Suppressor macrophage treated with lipopolysaccharide for 4 hours (primary cell): ENCODE measurements at regions not wholly inside any gene's neighbourhood (a gene's known extent, or its start where the extent isn't known, plus 50 kb on each side); places are given as distances from the start of the nearest gene placed in this dataset.
"Not testable (repeated sequence)": the region's sequence is repeated elsewhere in the genome, so short reads cannot be mapped to it uniquely, and the experiment has no call there.

ENCODE experiments used
- DNase-seq: peaks from one replicate; pipeline ENCODE4 v3.0.0-alpha.2; 2020

DNA sequence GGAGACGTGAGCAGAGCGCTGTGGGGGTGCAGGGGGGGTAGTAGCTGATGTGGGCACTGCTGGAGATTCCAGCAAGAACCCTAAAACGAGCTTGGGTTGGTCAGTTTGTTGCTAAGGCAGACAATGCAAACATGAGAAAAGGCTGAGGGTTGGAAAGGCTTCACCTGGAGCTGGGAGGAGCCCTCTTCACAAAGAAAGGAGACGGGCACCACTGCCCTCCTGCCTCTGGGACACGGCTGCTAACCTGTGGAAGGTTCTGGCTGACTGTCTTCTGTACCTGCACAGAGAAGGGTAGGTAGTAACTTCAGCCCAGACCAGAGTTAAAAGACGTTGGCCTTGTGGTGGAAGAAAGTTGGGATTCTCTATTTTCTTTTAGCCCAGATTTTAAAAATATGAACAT lies 108.7 kb downstream of the SUCLA2 start:
- no peak for DNase-seq

DNA sequence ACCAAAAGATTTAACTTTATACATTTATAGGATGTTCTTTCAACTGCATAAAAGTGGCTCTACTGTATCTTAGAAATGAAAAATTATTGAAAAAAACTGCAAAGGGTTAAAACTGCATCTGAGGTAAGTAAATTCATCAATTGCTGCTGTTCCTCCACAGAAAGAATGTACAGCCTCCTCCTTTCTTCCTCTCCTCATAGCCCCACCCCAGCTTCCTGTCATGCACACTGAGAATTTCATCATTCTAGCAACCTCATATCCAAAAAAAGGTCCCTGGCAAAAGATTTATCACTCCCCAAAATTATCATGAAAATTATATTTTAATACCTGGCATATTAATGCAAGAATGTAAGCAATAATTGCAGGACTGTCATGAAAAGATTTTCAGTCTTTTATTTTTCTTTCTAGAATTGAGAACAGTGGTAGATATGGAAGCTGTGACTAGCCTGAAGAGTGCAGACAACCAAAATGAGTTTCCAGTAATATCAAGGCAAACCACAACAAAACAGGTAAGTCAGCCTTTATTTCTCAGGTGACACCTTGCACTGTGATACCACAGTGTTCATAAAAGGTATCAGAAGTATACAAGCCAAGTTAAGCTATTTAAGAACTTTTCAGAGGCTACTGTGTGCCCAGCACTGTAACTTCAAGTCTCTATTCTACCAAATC lies 110.8 kb downstream of the SUCLA2 start:
- DNase-seq, result no peak

DNA sequence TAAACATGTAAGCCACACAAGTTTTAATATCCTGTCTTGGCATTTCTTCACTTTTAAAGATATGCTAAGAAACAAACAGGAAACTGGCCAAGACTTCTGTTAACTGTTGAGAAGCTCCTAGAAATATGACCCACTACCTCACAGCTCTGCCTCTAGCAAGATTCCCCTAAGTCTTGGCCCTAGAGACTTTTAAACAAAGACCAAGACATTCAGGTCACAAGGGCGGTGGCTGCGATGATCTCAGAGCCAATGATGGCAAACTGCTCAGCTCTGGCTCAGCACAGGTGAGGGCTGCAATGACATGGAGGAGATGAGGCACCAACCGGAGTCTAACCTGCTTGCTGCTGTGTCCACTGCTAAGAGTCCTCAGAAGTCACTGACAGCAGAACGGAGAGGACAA lies 114.8 kb downstream of the SUCLA2 start:
- no peak for DNase-seq

GRCh38 chr13:47875201-47875600 lies 125.9 kb downstream of the SUCLA2 start:
- DNase-seq, result peak; percentile 55

DNA sequence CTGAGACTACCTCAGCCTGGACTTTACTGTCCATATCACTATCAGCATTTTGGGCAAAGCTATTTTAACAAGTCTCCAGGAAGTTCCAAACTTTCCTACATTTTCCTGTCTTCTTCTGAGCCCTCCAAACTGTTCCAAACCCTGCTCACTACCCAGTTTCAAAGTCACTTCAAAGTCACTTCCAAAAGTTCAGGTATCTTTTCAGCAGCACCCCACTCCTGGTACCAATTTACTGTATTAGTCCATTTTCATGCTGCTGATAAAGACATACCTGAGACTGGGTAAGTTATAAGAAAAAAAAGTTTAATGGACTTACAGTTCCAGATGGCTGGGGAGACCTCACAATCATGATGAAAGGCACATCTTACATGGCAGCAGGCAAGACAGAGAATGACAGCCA lies 127.1 kb downstream of the SUCLA2 start:
- not testable (repeated sequence) for DNase-seq

DNA sequence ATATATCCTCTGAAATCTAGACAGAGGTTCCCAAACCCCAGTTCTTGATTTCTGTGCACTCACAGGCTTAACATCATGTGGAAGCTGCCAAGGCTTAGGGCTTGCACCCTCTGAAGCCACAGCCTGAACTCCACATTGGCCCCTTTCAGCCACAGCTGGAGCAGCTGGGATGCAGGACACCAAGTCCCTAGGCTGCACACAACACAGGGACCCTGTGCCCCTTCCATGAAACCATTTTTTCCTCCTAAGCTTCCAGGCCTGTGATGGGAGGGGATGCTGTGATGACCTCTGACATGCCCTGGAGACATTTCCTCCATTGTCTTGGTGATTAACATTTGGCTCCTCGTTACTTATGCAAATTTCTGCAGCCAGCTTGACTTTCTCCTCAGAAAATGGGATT lies 127.8 kb downstream of the SUCLA2 start:
- not testable (repeated sequence) for DNase-seq

DNA sequence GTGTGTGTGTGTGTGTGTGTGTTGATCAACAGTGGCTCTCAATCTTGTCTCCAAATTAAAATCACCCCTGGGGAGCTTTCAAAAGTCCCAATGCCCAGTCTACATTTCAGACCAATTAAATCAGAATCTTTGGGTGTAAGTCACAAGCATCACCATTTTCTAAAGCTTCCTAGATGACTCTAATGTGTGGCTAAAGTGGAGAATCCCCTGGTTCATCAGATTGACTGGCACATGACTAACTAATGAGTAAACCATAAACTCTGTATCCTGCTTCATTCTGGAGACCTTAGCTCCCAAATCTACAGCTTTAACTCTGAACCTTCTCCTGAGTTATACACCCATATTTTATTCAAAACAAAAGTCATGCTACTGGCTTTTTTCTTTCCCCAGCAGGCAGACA lies 131.3 kb downstream of the SUCLA2 start:
- no peak for DNase-seq

GRCh38 chr13:47865883-47866282 lies 135.2 kb downstream of the SUCLA2 start:
- DNase-seq, result no peak

GRCh38 chr13:47862841-47863240 lies 138.2 kb downstream of the SUCLA2 start:
- DNase-seq, result no peak

DNA sequence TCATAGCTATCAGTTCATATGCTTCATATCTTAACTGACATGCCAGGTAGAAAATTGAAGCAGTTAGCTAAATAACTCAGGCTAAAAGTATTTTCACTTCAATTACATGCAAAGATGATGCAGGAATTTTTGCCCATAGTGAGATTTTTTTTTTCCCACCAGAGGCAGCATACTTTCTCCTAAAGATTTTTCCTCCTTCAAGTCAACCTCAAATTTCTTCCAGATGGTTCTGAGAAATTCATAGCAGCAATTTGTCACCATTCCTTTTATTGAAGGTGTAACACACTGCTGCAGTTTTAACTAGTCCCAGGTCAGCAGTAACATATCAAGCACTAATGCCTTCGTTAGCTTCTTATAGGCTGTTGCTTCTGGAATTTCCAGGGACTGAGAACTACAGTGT lies 141.9 kb downstream of the SUCLA2 start:
- DNase-seq, result no peak

- peak; percentile 43 for DNase-seq
These were observed 142.7 kb downstream of the SUCLA2 start for GRCh38 chr13:47858042-47859025.

DNA sequence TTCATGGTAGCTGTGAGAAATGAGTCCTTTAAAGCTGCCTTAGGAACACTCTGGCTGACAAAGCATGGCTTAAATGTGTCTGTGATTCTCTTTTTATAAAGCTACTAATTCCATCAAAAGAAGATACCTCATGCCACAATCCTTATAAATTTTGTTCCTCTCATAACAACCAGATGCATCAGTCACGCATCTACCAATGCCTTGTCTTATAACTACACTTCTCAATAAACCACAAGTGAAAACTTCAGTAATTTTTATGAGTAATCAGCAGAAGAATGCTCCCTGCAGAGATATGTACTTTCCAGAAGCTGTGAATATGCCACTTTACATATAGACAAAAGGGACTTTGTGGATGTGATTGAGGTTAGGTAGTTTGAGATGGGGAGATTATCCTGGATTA lies 147.8 kb downstream of the SUCLA2 start:
- no peak for DNase-seq

- DNase-seq, result no peak
These were observed 154.2 kb downstream of the SUCLA2 start for GRCh38 chr13:47846886-47847285.

GRCh38 chr13:47845981-47846380 lies 155.1 kb downstream of the SUCLA2 start:
- DNase-seq, result no peak

GRCh38 chr13:47843005-47843404 lies 158.1 kb downstream of the SUCLA2 start:
- no peak for DNase-seq

- no peak for DNase-seq
These were observed 159.9 kb downstream of the SUCLA2 start for GRCh38 chr13:47841151-47841550.

- DNase-seq, result no peak
These were observed 163.2 kb downstream of the SUCLA2 start for GRCh38 chr13:47837906-47838305.

DNA sequence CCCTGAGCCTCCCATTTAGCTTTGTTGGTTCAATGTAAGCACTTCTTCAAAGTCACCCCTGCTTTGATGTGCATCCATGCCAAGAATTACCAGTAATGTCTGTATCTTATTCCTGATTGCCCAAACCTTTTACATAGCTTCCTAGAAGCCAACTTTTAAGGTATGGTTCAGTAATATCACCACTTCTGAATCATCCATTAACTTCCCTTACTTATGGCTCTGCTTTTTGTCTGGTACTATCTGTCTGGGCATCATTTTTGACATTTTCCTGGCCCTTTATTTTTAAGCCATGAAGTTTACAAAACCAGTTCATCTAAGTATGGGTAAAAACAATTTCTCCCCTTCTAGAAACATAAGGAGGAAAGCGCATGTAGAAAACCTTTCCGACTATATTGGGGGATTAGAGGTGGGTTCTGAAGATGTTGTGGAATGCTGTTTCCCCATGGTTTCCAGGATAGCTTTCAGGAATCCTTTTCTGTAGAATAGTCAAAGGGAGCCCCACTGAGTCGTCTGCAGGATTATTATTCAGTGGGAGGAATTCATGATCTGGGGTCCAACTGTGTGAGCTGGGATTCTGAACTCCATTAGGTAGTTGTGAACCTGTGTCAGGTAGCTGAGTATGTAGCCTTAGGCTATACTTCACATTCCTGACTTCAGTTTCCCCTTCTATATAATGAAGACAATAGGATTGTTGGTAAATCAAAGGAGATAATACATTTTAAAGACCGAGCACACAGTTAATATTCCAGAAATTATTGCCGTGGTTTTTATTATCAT lies 163.8 kb downstream of the SUCLA2 start:
- no peak for DNase-seq

DNA sequence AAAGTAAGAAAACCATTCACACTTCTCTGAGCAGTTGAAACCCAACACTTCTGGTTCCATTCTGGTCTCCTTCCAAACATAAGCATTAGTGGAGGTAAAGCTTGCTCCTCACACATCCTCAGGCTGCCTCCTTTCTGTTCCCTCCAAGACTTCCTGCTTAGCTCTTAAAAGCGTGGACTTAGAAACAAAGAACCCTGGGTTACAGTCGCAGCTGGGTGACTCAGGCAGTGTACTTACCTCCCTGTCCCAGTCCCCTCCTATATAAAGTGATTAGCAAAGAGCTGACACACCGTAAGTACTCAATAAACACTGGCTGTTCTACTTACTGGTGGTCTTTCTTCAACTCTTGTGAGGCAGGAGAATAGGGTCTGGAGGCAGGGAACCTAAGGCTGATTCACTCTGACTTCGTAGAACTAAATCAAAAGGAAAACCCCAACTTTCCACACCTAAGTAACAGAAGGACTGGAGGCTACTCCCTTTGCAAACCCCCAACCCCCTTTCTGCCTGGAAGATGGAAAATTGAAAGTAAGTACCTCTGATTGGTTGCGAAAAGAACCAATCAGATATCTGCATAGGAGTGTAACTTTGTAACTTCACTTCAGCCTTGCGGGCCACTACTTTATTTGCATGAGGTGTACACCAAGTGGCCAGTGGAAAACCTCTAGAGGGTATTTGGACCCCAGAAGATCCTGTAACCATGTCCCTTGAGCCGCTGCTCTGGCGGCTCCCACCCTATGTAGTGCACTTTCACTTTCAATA lies 165.4 kb downstream of the SUCLA2 start:
- no peak for DNase-seq

GRCh38 chr13:47832458-47832972 lies 168.6 kb downstream of the SUCLA2 start:
- DNase-seq, result no peak

- DNase-seq, result no peak
These were observed 169.8 kb downstream of the SUCLA2 start for GRCh38 chr13:47831265-47831664.

DNA sequence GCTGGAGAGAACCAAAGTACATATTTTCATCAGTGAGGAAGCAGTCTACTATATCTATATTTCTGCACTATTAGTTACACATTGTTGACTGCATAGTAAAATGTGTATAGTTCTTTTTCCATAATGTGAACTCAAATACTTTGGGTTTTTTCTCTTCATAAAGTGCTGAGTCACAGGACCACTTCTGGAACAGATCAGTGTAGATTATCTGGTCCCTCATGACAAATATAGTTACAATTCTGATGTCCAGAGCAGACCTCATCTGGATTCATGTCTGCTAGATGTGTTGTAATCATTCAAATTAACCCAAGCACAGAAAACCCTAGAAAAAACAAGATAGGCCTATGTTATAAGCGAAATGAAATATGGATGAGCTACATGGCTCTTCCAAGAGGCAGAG lies 171.4 kb downstream of the SUCLA2 start:
- no peak for DNase-seq
